Testis (tissue), 2 donors: ENCODE measurements at regions not wholly inside any gene's neighbourhood (a gene's known extent, or its start where the extent isn't known, plus 50 kb on each side); places are given as distances from the start of the nearest gene placed in this dataset.

Source experiments
- DNase-seq: peaks from one replicate; pipeline ENCODE4 v3.0.0-alpha.2; 2019
- H3K27ac ChIP-seq, 2 donors: fragments of 200-600 bp; sonication (generic); one replicate each; pipeline ENCODE4 v1.5.1; 2019
- H3K27me3 ChIP-seq: fragments of 200-600 bp; sonication (generic); one replicate; pipeline ENCODE4 v1.5.1; 2019
- H3K36me3 ChIP-seq: fragments of 200-600 bp; sonication (generic); one replicate; pipeline ENCODE4 v1.5.1; 2017; ENCODE audit warnings: low read depth; ENCODE audit errors: missing control alignments
- H3K4me1 ChIP-seq: fragments of 200-600 bp; sonication (generic); one replicate; pipeline ENCODE4 v1.5.1; 2019
- H3K4me3 ChIP-seq, 2 donors: fragments of 200-600 bp; sonication (generic); one replicate each; pipeline ENCODE4 v1.5.1; 2017 to 2019
- H3K9me3 ChIP-seq: fragments of 200-600 bp; sonication (generic); one replicate; pipeline ENCODE4 v1.5.1; 2017
- POLR2A ChIP-seq: fragments of 450-650 bp; IDR thresholded peaks from one replicate; pipeline ENCODE4 v1.6.1; 2017; ENCODE audit warnings: antibody characterized with exemption, mild to moderate bottlenecking, moderate library complexity
- WGBS, 2 donors: methylation state at CpG; one replicate each; pipeline ENCODE4 v1.1.5; 2018; 5-methylcytosine and 5-hydroxymethylcytosine counted together
- intact Hi-C: fragments of 100-400 bp; cut with DNase I; formaldehyde crosslinking; loops from one replicate; pipeline ENCODE4 v1.15.1; 2023; ENCODE audit warnings: low total_unique reads
- TF ChIP-seq, protein P1 (sequence below), 3 experiments: fragments of 450-650 bp in 2 of 3; fragments of 200-600 bp in 1 of 3; sonication (generic) in 1 of 3; IDR thresholded peaks; one replicate each; pipeline ENCODE4 v1.5.1; 2016 to 2019; ENCODE audit warnings: antibody characterized with exemption in 3 of 3, mild to moderate bottlenecking in 2 of 3, moderate library complexity in 1 of 3

DNA sequence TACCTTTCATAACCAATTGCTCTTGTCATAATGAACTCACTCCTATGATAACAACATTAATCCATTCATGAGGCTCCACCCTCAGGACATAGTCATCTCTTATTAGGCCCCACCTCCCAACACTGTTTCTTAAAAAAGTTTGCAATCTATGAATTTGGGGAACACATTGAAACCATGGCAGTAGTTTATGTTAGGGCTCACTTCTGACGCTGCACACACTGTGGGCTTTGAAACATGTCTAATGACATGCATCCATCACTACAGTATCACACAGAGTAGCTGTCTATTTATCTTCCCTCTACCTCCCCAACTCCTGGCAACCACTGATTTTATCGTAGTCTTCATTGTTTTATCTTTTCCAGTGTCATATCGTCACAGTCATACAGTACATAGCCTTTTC, 299.8 kb downstream of the GLRX3 start:
- Histone ChIP-seq H3K4me3 (no peak overlapping the region), H3K27ac (no peak overlapping the region), H3K36me3 (no peaks in the 10 kb centered on the region), H3K9me3 (no peaks in the 10 kb centered on the region), H3K4me1 (no peaks in the 10 kb centered on the region), H3K27me3 (no peaks in the 10 kb centered on the region)
- 95 to 96% methylated on average over 3 of the region's 3 CpGs for WGBS, 2 donors
- intact Hi-C loops: no loop called here
- TF ChIP-seq, protein P1, sequence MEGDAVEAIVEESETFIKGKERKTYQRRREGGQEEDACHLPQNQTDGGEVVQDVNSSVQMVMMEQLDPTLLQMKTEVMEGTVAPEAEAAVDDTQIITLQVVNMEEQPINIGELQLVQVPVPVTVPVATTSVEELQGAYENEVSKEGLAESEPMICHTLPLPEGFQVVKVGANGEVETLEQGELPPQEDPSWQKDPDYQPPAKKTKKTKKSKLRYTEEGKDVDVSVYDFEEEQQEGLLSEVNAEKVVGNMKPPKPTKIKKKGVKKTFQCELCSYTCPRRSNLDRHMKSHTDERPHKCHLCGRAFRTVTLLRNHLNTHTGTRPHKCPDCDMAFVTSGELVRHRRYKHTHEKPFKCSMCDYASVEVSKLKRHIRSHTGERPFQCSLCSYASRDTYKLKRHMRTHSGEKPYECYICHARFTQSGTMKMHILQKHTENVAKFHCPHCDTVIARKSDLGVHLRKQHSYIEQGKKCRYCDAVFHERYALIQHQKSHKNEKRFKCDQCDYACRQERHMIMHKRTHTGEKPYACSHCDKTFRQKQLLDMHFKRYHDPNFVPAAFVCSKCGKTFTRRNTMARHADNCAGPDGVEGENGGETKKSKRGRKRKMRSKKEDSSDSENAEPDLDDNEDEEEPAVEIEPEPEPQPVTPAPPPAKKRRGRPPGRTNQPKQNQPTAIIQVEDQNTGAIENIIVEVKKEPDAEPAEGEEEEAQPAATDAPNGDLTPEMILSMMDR (IDR thresholded peaks at IDR 0.05): no peak
- no peak for TF ChIP-seq POLR2A
- no peak for DNase-seq

DNA sequence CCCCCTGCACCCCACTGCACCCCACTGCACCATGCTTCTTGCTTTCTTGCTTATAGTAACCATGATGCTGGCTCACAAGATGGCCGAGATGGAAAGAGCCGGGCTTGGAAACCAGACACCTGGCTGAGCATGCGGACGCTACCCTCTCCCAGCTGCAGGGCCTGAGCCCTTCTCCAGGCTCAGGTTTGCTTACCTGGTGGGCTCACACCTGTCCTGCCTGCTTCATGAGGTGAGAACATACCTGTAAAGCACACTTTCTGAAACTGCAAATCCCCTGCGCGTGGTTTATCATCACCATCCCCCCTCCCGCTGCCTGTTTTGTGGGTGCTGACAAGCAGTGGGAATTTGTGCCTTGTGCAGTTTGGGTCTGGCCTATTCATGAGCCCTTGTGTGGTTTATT, 302.7 kb downstream of the GLRX3 start:
- 90 to 98% methylated on average over 6 to 7 of the region's 7 CpGs for WGBS, 2 donors
- intact Hi-C loops: no loop called here
- no peaks in the 10 kb centered on the region for H3K36me3 ChIP-seq
- DNase-seq: no peak
- no peak overlapping the region for H3K4me3 ChIP-seq
- no peaks in the 10 kb centered on the region for H3K9me3 ChIP-seq
- no peaks in the 10 kb centered on the region for H3K27me3 ChIP-seq
- no peak overlapping the region for H3K27ac ChIP-seq
- no peaks in the 10 kb centered on the region for H3K4me1 ChIP-seq
- no peak for TF ChIP-seq POLR2A
- TF ChIP-seq, protein P1 (IDR thresholded peaks at IDR 0.05): no peak

DNA sequence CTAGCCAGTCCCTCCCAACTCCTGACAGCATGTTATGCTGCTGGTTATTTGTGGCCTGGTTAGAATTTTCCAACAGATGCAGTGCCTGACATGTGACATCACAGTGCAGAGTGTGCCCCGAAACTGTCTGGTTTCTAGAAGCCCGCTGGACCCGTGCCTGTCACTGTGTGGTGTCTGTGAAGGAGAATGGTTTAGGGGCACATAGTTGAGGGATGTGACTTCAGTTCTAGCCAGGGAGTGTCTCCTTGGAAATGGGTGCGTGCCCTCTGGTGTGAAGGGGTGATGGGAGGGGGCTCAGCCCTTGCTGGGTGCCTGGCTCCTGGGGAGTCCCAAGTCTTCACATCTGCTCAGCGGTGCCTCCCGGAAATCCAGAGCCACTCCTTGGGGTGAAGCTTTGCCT, 303.6 kb downstream of the GLRX3 start:
- no peaks in the 10 kb centered on the region for H3K4me1 ChIP-seq
- no peak overlapping the region for H3K27ac ChIP-seq
- H3K27me3 ChIP-seq: no peaks in the 10 kb centered on the region
- H3K36me3 ChIP-seq: no peaks in the 10 kb centered on the region
- no peak for TF ChIP-seq POLR2A
- TF ChIP-seq, protein P1 (IDR thresholded peaks at IDR 0.05): no peak
- H3K9me3 ChIP-seq: no peaks in the 10 kb centered on the region
- intact Hi-C loops: no loop called here
- WGBS, 2 donors: 90 to 96% methylated on average over 4 to 6 of the region's 6 CpGs
- DNase-seq: no peak
- no peak overlapping the region for H3K4me3 ChIP-seq

DNA sequence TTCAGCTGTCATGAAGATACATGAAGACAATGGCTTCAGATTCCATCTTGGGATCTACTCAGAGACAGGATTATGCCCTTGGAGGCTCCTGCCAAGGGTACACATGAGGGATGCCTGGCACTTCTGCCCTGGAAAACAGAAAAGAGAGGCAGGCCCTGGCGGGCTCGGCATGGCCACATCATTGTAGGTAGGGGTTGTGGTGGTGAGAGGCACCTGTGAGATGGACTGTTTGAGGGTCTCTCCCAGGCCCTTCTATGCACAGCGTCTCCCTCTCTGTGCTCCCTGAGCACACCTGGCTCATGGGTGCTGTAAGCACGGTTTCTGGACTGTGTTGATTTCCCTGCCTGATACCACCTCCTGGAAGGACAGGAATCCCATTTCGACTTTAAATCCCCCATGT, 304.3 kb downstream of the GLRX3 start:
- WGBS, 2 donors: 82 to 91% methylated on average over 5 of the region's 5 CpGs
- Histone ChIP-seq H3K27ac (no peak overlapping the region), H3K4me3 (no peak overlapping the region), H3K36me3 (no peaks in the 10 kb centered on the region), H3K9me3 (no peaks in the 10 kb centered on the region), H3K4me1 (no peaks in the 10 kb centered on the region), H3K27me3 (no peaks in the 10 kb centered on the region)
- no peak for DNase-seq
- intact Hi-C loops: no loop called here
- TF ChIP-seq, protein P1 (IDR thresholded peaks at IDR 0.05): no peak
- no peak for TF ChIP-seq POLR2A

DNA sequence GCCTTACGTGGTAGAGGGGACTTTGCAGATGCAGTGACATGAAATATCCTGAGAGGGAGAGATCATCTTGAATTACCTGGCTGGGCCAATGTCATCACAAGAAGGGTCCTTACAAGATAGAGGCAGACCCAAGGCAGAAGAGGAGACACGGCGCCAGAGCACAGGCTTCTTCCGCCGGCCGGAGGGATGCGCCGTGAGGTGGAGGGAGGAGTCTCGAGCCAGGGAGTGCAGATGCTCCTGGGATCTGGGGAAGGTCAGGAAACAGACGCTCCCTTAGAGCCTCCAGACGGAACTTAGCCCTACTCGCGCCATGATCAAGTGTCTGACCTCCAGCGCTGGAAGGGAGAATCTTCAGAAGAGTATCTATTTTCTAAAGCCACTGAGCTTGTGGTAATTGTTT, 304.8 kb downstream of the GLRX3 start:
- Histone ChIP-seq H3K9me3 (no peaks in the 10 kb centered on the region), H3K4me3 (no peak overlapping the region), H3K27ac (no peak overlapping the region), H3K27me3 (no peaks in the 10 kb centered on the region), H3K36me3 (no peaks in the 10 kb centered on the region), H3K4me1 (no peaks in the 10 kb centered on the region)
- no peak for DNase-seq
- intact Hi-C loops: no loop called here
- TF ChIP-seq, protein P1 (IDR thresholded peaks at IDR 0.05): no peak
- TF ChIP-seq POLR2A: no peak
- WGBS, 2 donors: 60 to 66% methylated on average over 14 of the region's 14 CpGs
